ENCODE measurements at regions not wholly inside any gene's neighbourhood (a gene's known extent, or its start where the extent isn't known, plus 50 kb on each side); places are given as distances from the start of the nearest gene placed in this dataset.
"Not testable (repeated sequence)": the region's sequence is repeated elsewhere in the genome, so short reads cannot be mapped to it uniquely, and the experiment has no call there.

- TF ChIP-seq, protein P1, sequence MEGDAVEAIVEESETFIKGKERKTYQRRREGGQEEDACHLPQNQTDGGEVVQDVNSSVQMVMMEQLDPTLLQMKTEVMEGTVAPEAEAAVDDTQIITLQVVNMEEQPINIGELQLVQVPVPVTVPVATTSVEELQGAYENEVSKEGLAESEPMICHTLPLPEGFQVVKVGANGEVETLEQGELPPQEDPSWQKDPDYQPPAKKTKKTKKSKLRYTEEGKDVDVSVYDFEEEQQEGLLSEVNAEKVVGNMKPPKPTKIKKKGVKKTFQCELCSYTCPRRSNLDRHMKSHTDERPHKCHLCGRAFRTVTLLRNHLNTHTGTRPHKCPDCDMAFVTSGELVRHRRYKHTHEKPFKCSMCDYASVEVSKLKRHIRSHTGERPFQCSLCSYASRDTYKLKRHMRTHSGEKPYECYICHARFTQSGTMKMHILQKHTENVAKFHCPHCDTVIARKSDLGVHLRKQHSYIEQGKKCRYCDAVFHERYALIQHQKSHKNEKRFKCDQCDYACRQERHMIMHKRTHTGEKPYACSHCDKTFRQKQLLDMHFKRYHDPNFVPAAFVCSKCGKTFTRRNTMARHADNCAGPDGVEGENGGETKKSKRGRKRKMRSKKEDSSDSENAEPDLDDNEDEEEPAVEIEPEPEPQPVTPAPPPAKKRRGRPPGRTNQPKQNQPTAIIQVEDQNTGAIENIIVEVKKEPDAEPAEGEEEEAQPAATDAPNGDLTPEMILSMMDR (IDR thresholded peaks at IDR 0.05) = not testable (repeated sequence)
- TF ChIP-seq EZH2 (IDR thresholded peaks at IDR 0.05; ENCODE audit: borderline replicate concordance, insufficient read depth, low read depth, low read length, poor library complexity, severe bottlenecking) = not testable (repeated sequence)
Measured at GRCh38 chr20:12093797-12094190, 176.1 kb downstream of the BTBD3 start.

All from B cell (primary cell).